ENCODE measurements at regions not wholly inside any gene's neighbourhood (a gene's known extent, or its start where the extent isn't known, plus 50 kb on each side); places are given as distances from the start of the nearest gene placed in this dataset.

GRCh38 chrX:43469391-43470054 lies 186.6 kb upstream of the MAOA start:
- 75 to 87% methylated on average over 1 to 2 of the region's 2 CpGs for WGBS, 2 donors
- H3K27me3 ChIP-seq, result no peaks in the 10 kb centered on the region
- H3K4me1 ChIP-seq, result no peaks in the 10 kb centered on the region
- intact Hi-C loops (cut with DNase I), result no loop called here
- no peaks in the 10 kb centered on the region for H3K36me3 ChIP-seq (replicated peaks in 1 of 2; ENCODE audit: insufficient read depth in 1 of 2, low read depth in 2 of 2)
- DNase-seq (no peak), ATAC-seq (no peak)
- no peaks in the 10 kb centered on the region for H3K9me3 ChIP-seq
- no peak for TF ChIP-seq CTCF (IDR thresholded peaks at IDR 0.05)
- TF ChIP-seq POLR2A (IDR thresholded peaks at IDR 0.05), result no peak
- no peak overlapping the region for H3K27ac ChIP-seq
- no peak overlapping the region for H3K4me3 ChIP-seq

- TF ChIP-seq POLR2A (IDR thresholded peaks at IDR 0.05), result no peak
- TF ChIP-seq CTCF (IDR thresholded peaks at IDR 0.05), result no peak
- DNase-seq (no peak), ATAC-seq (no peak)
- Histone ChIP-seq H3K36me3 (replicated peaks in 1 of 2; ENCODE audit: insufficient read depth in 1 of 2, low read depth in 2 of 2) (no peaks in the 10 kb centered on the region), H3K9me3 (no peaks in the 10 kb centered on the region), H3K4me3 (no peak overlapping the region), H3K27me3 (no peaks in the 10 kb centered on the region), H3K27ac (no peak overlapping the region), H3K4me1 (no peaks in the 10 kb centered on the region)
- WGBS, 2 donors, result 46% methylated on average over 2 of the region's 2 CpGs; no CpG with 5 or more reads in 1 of the 2 donors
- intact Hi-C loops (cut with DNase I), result no loop called here
These were observed 181.8 kb upstream of the MAOA start for GRCh38 chrX:43474321-43474720.

GRCh38 chrX:43479070-43479469 lies 177.0 kb upstream of the MAOA start:
- TF ChIP-seq POLR2A (IDR thresholded peaks at IDR 0.05) (no peak), CTCF (IDR thresholded peaks at IDR 0.05) (no peak)
- no peak for DNase-seq
- H3K9me3 ChIP-seq, result no peaks in the 10 kb centered on the region
- intact Hi-C loops (cut with DNase I), result no loop called here
- H3K36me3 ChIP-seq (replicated peaks in 1 of 2; ENCODE audit: insufficient read depth in 1 of 2, low read depth in 2 of 2), result no peaks in the 10 kb centered on the region
- H3K4me1 ChIP-seq, result no peaks in the 10 kb centered on the region
- H3K27me3 ChIP-seq, result no peaks in the 10 kb centered on the region
- H3K27ac ChIP-seq, result no peak overlapping the region
- no peak overlapping the region for H3K4me3 ChIP-seq
- ATAC-seq, result no peak
- 75 to 84% methylated on average over 3 of the region's 3 CpGs for WGBS, 2 donors

GRCh38 chrX:43479850-43480249 lies 176.2 kb upstream of the MAOA start:
- no peaks in the 10 kb centered on the region for H3K36me3 ChIP-seq (replicated peaks in 1 of 2; ENCODE audit: insufficient read depth in 1 of 2, low read depth in 2 of 2)
- TF ChIP-seq POLR2A (IDR thresholded peaks at IDR 0.05) (no peak), CTCF (IDR thresholded peaks at IDR 0.05) (no peak)
- WGBS, 2 donors, result 38 to 49% methylated on average over 4 of the region's 4 CpGs
- ATAC-seq, result no peak
- DNase-seq, result no peak
- no peak overlapping the region for H3K4me3 ChIP-seq
- H3K27ac ChIP-seq, result no peak overlapping the region
- no peaks in the 10 kb centered on the region for H3K9me3 ChIP-seq
- intact Hi-C loops (cut with DNase I), result no loop called here
- H3K27me3 ChIP-seq, result no peaks in the 10 kb centered on the region
- H3K4me1 ChIP-seq, result no peaks in the 10 kb centered on the region

GRCh38 chrX:43481576-43481975 lies 174.5 kb upstream of the MAOA start:
- Histone ChIP-seq H3K4me3 (no peak overlapping the region), H3K27me3 (no peaks in the 10 kb centered on the region), H3K36me3 (replicated peaks in 1 of 2; ENCODE audit: insufficient read depth in 1 of 2, low read depth in 2 of 2) (no peaks in the 10 kb centered on the region), H3K4me1 (no peaks in the 10 kb centered on the region), H3K9me3 (no peaks in the 10 kb centered on the region), H3K27ac (no peak overlapping the region)
- no peak for TF ChIP-seq POLR2A (IDR thresholded peaks at IDR 0.05)
- TF ChIP-seq CTCF (IDR thresholded peaks at IDR 0.05), result no peak
- ATAC-seq (no peak), DNase-seq (no peak)
- intact Hi-C loops (cut with DNase I), result no loop called here
- WGBS, 2 donors, result 69 to 84% methylated on average over 5 of the region's 5 CpGs
